Kasumi-1 (cell line): ENCODE measurements at regions not wholly inside any gene's neighbourhood (a gene's known extent, or its start where the extent isn't known, plus 50 kb on each side); places are given as distances from the start of the nearest gene placed in this dataset.
"Not testable (repeated sequence)": the region's sequence is repeated elsewhere in the genome, so short reads cannot be mapped to it uniquely, and the experiment has no call there.

ENCODE experiments used
- DNase-seq, 2 experiments: peaks; one replicate each; lab custom pipeline; 2025; lab: John Stamatoyannopoulos, UW

DNA sequence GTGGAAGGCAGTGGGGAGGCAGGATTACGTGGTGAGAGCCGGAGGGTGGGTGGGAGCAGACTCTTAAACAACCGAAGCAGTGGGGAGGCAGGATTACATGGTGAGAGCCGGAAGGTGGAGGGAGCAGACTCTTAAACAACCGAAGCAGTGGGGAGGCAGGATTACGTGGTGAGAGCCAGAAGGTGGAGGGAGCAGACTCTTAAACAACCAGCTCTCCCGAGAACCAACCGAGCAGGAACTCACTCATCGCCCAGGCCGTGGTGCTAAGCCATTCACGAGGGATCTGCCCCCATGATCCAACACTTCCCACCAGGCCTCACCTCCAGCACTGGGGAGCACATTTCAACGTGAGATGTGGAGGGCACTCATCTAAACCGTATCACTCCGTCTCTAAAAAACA is 87.7 kb downstream of the RTP5 start:
- no peak for DNase-seq

DNA sequence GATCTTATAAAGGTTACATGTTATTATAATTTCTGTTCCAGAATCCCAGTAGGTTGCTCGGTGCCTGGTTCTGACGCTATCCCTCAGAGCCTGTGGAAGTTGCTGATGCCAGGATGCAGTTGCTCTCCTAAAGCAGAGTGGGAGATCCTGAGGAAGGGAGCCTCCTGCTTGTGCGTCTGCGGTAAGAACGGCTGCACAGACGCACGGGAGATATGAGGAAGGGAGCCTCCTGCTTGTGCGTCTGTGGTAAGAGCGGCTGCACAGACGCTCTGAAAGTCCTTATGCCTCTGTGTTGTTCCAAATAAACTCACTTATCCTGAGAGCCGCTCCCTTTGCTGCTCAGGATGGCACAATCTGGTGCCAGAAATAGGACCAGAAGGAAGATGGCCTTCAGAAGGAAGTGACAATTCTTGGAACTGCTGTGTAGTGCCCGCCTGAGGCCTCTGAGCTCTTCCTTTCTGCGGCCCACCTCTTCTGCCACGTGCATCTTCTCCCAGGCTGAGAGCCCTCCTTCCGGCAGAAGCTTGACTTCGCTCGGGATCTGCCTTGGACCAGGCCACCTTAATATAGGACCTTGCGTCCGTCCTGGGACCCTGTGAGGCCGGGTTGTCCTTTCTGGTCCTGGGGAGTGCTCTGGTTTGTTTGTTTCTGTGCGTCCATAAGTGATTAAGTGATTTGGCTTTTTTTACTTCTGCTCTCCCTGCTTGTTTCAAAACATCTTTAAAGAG is 89.5 kb downstream of the RTP5 start:
- peak; percentile 46 to 49 for DNase-seq

DNA sequence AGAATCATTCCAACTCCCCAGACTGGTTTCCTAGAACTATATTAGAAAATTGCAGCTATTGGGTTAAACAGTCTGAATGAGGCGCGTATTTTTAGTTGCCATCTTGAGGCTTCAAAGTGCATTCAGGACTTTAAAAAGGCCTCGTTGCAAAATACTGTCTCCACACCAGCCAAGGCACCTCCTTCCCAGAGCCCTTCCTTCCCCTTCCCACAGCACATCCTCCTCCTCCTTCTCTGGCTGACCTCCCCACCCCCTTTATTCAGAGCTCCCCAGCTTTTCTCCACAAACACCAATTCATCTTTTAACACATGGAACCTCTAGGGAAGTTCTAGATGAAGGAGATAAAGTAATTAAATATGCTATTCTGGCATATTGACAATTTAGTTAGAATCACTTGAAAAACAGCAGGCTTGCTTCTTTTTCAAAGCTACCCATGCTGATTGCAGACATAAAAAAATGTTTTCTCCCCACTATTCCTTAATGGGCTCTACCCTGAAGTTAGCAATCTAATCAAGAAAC is 90.3 kb downstream of the RTP5 start:
- peak in 1 of 2 experiments; percentile 15 for DNase-seq

DNA sequence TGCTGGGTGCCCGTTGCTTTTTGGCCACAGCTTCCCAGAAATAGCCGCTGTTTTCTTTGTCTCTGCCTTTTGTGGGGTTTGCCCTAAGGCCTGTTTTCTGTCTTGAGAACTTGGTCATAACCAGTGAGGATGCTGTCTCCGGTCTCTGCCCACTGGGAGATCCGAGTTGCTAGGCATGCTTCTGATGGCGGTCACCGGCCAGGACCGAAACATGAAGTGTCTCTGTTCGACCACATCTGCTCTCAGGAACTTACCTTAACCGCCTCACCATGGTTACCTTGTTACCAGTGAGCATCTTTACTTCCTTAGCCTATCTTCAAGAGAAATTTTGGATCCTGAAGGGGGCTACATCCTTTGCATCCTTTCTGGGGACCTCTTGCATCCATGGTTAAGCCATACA is 91.9 kb downstream of the RTP5 start:
- DNase-seq, result no peak

DNA sequence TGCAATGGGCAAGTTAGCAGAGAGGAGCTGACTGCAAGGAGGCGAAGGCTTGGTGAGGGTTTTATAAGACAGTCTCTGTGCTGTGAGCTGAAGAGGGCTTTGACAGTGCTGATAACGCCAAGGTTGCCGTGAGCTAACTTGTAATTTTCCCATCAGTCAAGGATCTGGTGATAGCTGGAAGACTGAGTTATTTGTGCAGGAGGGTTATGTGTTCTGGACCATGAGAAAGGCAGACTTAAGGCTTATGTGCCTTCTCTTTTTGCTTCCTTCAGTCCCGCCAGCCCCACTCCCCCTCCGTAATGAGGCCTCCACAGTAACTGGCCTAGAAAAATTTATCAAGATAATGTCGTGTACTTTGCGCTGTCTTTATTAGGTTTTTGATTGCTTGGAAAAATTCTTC is 94.6 kb downstream of the RTP5 start:
- no peak for DNase-seq

DNA sequence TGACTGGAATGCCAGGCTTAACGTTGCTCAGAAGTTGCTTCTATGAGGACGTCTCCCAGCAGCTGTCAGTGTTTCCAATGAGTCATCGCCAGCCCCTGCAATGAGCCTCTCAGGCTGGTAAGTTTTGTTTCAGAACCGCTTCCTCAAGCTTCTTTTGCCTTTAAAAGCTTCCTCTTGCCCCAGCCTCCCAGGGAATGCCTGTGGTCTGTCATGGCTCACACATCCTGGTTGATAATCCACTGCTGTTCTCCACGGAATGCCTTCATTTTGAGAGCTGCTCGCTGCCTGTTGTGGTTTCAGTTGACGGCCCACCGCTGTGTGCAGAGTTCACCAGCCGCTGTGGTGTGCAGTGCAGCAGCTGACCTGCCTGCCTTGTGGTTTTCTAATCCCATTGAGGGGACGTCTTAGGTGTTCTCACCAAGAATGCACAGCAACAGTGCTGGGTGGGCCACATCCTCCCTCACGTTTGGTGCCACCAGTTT is 96.4 kb downstream of the RTP5 start:
- DNase-seq, result peak; percentile 77 to 80

DNA sequence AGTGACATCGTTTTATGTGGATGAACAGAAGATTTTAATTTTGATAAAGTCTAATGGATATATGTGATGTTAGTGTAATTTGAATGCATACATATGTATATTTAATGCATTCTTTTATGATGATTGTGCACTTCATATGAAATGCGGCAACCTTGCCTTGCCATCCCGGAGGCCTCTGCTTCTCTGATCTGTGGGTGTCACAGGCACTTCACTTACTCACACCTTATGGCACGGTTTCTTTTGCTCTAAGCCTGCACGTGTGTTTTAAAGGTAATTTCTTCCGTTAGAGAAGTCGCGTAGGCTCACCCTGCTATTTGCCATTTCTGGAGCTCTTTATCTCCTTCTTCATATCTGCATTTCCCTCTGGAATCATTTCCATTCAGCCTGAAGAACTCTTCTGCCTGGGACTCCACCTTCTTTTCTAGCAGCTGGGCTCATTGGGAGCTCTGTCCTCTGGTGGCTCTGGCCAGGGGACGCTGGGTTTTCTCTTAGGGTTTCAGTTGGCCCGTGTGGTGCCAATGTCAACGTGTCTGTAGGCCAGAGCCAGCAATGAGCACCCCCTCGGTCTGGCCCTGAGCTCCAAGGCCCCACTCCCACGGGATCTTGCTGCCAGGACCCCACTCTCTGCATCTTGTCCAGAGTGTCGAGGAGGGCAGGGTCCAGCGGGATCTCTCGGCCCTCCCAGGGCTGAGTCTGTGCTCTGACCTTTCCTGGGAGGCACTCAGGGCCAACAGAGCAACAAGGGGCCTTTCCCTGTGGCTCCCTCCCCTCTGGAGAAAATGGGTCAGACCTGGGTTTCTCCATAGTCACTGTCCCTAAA is 97.3 kb downstream of the RTP5 start:
- no peak for DNase-seq

DNA sequence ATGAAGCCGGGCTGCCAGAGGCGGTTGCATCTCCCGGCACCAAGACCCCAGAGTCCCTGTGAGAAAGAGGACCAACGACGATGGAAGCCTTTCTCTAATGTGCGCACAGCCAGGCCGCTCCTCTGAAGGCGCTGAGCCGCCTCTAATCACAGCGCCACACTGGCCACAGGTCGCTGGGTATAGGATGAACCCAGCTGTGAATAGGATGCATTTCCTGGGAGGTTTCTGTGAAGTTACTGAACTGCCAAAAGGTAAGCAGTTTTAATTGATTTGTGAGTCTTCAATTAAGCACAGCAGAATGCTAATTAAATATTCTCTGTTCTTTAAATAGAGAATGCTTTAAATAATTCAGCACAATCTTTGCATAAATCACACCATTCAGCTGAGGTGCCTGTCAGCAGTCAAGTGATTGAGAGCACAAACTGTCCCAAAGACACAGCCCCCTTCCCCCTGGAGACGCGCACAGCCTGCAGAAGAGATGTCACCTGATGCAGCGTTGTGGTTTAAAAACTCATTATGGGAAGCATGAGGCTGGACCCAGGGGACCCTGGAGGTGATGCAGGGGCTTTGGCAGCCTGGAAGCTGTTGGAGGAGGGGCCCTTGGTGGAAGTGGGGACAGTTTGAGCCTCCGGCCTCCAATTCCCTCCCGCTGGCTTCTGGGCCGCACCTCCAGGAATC is 98.1 kb downstream of the RTP5 start:
- DNase-seq, result no peak

DNA sequence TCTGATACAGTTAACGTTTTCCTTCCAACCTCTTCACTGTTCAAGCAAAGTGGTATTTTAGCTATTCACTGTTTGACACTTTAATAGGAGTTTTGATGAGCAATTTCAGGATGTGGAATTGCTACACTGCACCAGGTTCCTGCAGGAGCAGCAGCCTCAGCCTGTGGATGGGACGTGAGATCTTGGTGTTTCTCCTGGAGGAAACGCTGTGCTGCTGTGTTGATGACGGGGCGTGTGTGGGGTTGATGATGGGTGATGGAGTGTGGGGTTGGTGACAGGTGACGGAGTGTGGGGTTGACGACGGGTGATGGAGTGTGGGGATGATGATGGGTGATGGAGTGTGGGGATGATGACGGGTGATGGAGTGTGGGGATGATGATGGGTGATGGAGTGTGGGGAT is 98.9 kb downstream of the RTP5 start:
- DNase-seq, result no peak

DNA sequence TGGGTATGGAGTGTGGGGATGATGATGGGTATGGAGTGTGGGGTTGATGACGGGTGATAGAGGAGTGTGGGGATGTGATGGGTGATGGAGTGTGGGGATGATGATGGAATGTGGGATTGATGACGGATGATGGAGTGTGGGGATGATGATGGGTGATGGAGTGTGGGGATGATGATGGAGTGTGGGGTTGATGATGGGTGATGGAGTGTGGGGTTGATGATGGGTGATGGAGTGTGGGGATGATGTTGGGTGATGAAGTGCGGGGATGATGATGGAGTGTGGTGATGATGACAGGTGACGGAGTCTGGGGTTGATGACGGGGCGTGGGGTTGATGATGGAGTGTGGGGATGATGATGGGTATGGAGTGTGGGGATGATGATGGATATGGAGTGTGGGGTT is 99.7 kb downstream of the RTP5 start:
- DNase-seq, result not testable (repeated sequence)

DNA sequence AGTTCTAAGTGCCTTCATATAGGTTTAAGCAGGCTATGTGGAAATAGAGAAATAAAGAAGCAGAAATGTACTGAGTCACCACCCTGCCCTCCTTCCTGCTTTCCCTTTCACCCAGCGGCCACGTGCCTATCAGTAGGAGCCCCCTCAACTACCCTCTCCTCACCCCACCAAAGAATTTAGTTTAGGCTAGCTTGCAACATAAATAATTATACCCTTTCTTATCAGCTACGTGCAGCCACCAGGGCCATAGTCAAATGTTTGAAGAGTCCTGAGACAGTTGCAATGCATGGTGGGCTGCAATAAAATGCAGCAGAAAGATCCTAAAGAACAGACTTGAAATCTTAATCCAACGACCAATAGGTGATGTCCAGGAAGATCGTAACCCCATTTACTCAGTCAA is 101.2 kb downstream of the RTP5 start:
- DNase-seq, result no peak

DNA sequence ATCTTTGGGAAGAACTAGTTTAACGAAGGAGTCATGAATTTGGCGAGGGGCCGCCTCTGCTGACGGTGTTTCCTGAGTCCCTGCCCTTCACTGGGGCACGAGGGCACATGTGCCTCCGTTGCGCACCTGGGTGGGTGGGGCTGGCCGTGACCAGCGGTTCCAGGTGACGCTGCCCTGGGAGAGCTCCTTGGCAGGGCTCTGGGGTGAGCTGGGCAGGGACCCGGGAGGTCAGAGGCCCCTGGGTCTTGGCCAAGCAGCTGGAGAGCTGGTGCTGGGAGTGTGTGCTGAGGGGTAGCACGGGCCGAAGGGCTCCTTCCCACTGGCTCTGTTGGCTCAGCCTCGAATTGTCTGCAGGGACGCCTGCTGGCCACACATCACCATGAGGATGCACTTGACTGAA is 104.6 kb downstream of the RTP5 start:
- DNase-seq, result no peak

DNA sequence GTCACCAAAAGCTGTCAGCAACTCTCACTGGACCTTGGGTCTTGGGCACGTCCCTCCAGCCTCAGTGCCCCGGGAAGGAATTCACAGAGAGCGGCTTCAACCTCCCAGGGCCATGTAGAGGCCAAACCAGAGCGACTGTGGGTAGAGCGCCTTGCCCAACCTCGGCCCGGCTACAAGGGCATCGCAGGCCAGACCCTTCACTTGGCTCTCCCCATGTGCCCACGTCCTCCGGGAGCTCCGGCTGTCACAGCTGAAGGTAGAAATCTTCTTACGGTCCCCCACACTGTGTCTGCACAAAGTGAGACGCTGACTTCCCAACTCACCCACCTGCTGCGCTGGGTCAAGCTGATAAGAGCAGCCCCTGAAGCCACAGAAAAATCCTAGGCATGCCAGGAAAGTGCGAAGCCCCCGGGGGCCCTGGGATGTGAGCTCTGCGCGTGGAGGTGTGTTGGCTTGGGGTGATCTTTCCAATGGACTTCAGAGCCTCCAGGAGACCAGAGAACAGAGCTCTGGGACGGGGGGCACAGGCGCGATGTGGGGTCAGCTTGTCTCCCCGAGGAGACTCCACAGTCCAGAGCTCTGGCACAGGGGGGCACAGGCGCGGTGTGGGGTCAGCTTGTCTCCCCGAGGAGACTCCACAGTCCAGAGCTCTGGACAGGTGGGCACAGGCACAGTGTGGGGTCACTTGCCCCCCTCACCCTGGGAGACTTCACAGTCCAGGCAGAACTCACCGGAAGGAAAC is 105.5 kb downstream of the RTP5 start:
- DNase-seq, result no peak

DNA sequence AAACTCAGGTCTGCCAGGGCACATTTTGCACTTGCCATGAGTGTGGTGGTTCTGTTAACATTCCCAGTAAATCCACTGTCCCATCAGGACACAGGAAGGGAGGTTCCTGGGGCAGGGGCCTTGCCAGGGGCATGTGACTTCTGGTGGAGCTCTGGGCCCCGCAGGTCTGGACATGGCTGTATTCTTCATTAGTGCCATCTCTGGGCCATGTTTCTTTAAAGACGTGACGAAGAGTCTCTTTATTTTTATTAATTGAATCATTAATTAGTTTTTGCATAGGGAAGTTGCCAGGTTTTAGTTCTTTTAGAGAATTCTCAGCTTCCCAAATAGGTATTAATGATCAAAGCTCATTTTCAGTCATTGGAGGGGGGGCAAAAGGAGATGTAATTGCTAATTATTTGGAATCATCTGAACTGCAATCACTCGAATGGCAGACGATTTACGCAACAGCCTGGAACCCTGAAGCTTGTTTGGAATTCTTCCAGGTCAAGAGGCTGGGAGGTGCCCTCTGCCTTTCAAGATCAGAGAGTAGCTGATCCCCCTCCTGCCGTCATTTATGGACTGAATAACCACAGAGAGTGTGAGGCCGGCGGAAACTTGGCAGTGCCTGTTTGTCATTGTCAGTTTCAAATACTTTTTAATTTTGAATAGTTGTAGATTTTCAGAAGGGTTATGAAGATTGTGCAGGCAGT is 106.2 kb downstream of the RTP5 start:
- DNase-seq, result no peak

DNA sequence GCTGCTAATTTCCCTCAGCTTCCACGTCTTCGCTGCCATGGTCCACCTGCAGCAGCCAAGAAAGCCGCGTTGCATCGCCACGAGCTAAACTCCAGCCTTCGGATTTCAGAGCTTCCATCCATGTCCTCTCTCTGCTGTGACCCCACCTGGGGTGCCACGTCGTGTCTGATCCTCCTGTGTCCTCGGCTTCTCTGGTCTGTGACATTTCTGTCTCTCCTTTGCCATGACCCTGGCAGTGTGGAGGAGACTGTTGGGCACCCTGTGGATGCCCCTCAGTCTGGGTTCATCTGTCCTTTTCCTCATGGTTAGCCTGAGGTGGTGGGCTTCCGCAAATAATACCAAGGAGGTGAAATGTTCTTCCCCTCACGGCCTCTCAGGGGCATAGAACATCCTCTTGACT is 106.8 kb downstream of the RTP5 start:
- no peak for DNase-seq

DNA sequence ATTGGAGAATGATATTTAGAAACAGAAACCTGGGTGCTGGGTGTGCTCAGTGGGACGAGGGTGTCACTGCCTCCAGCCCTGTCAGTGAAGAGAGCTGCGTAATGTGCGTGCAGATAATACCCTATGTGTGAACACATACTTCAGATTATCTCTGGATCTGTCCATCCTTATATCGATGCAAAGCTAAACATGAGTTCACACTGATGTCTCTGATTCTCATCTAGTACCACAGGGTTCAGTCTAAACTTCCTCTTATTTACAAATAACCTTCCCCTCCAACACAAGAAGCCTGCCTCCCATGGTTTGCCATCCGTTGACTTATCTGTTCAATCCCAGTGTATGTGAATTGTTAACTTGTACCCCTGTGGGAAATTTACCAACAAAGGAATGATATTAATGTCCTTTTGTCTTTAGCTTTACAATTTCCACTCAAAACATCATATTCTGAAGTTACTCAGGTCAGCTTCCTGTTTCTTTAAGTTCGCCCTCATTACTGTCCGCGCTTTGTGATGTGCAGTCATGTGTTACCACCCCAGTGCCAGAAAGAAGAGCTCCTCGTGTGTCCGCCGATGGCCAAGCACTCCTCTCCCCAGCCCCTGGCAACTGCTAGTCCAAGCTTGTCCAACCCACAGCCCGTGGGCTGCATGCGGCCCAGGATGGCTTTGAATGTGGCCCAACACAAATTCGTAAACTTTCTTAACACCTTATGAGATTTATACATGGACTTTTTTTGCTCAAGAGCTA is 108.2 kb downstream of the RTP5 start:
- no peak for DNase-seq

DNA sequence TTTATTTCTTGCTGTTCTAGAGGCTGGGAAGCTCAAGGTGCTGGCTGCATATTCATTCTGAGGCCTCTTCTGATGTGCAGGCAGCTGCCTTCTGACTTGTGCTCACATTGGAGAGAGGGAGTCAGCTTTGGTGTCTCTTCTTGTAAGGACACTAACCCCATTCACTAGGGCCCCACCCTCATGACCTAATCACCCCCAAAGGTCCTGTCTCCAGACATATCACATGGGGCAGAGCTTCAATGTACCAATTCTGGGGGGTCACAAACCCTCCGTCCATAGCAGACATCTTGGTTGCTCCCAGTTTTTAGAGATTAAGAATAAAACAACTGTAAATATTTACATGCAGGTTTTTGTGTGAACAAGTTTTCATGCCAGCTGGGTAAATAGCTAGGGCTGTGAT is 109.1 kb downstream of the RTP5 start:
- DNase-seq, result no peak

DNA sequence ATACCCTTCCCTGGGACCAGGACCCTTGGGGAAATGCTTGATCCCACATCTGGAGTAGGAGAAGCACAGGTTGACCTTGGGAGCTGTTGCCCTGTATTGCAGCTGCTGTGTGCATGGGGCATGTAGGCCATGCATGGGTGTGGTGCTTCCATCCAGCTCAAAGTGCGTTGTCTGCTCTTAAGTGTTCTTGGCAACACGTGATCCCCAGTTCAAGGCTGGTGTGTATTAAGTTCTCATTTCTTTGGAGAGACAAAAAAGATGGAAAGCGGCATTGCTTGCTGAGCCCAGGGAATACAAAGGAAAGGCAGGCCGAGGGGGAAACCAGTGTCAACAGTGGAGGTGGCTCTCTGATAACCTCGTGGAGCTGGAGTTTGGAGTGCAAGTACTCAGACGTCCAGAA is 110.7 kb downstream of the RTP5 start:
- DNase-seq, result no peak

DNA sequence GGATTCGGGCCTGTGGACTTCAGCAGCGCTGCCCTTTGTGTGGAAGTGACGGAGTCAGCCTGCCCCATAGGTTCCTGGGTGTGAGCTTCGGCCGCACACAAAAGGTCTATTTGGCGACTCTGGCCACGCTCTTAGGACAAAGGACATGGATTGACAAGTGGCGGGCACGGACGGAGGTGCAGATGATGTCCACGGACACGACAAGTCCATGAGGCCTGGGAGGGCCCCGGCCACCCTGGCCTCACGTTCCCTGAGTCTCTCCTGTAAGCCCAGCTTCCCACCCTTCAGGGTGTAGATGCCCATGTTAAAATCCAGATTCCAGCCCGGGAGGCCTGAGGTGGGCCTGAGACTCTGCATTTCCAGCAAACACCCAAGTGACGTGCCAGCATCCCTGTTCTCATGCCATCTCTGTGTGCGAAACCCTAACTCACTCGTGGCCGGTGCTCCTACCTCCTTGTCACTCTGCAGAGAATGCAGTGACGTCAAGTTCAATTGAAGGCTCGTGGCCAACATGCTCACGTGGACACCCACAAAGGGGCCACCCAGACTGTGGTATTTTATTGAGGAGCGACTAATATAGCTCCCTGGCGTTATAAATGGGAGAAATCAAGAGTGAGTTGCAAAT is 111.7 kb downstream of the RTP5 start:
- no peak for DNase-seq
